A549 (cell line): ENCODE measurements at regions not wholly inside any gene's neighbourhood (a gene's known extent, or its start where the extent isn't known, plus 50 kb on each side); places are given as distances from the start of the nearest gene placed in this dataset.

Experiments
- ATAC-seq, 2 experiments: fragments of 200-7000 bp in 1 of 2; fragments of >200 bp in 1 of 2; cut with Nextera tagmentation in 1 of 2; cut with Tn5 transposase in 1 of 2; 3 replicates each; pipeline versions ENCODE4 v1.8.0 to v1.9.1; 2018 to 2020; ENCODE audit warnings: mild to moderate bottlenecking in 1 of 2, moderate library complexity in 1 of 2
- CTCF ChIA-PET: fragments of 300-600 bp; sonication (Branson Sonifier 250); formaldehyde crosslinking; extraction: SDS; loops from one replicate; lab custom pipeline; 2021; ENCODE audit warnings: antibody characterized with exemption, inconsistent platforms; lab: Yijun Ruan, JAX
- POLR2A ChIA-PET: fragments of 350-600 bp; formaldehyde crosslinking; extraction: SDS; loops from one replicate; lab custom pipeline; 2021; ENCODE audit warnings: antibody characterized with exemption, inconsistent platforms; lab: Yijun Ruan, JAX
- DNase-seq, 2 experiments: peaks; one replicate each; pipeline versions ENCODE4 v3.0.0 to v3.0.0-alpha.2; 2011 to 2016; ENCODE audit warnings: low read depth in 1 of 2, low spot score in 1 of 2
- FAIRE-seq: peaks from 2 replicates; lab custom pipeline; 2011; peaks lifted over from hg19 to GRCh38; lab: Jason Lieb, UNC
- H3K27ac ChIP-seq, 2 experiments: fragments of >200 bp; sonication (Bioruptor Twin); formaldehyde crosslinking; 3 replicates each; pipeline ENCODE4 v1.5.1; 2016 to 2017
- H3K4me1 ChIP-seq: fragments of >200 bp; sonication (Bioruptor Twin); formaldehyde crosslinking; 3 replicates; pipeline ENCODE4 v1.6.1; 2016
- H3K4me2 ChIP-seq: fragments of >200 bp; sonication (Bioruptor Twin); formaldehyde crosslinking; 3 replicates; pipeline ENCODE4 v1.6.1; 2016
- H3K4me3 ChIP-seq: fragments of >200 bp; sonication (Bioruptor Twin); formaldehyde crosslinking; 3 replicates; pipeline ENCODE4 v1.5.1; 2016
- H3K9me3 ChIP-seq: fragments of >200 bp; sonication (Bioruptor Twin); formaldehyde crosslinking; 3 replicates; pipeline ENCODE4 v1.6.1; 2016
- BHLHE40 ChIP-seq: IDR thresholded peaks from 2 replicates; pipeline ENCODE4 v1.6.1; 2012; ENCODE audit warnings: low read depth, low read length, inconsistent platforms
- EHMT2 ChIP-seq: fragments of 200-600 bp; sonication (generic); IDR thresholded peaks from 2 replicates; pipeline ENCODE4 v1.6.1; 2016; ENCODE audit warnings: antibody characterized with exemption, low read depth, mild to moderate bottlenecking, moderate library complexity
- HEYL ChIP-seq: fragments of 250-450 bp; sonication (Bioruptor Pico); IDR thresholded peaks from 2 replicates; pipeline ENCODE4 v1.8.0; 2021; ENCODE audit warnings: mild to moderate bottlenecking, moderate library complexity
- KDM1A ChIP-seq: fragments of 200-600 bp; sonication (generic); IDR thresholded peaks from 2 replicates; pipeline ENCODE4 v1.6.1; 2016; ENCODE audit warnings: low read depth, mild to moderate bottlenecking
- MAFK ChIP-seq: fragments of 450-650 bp; IDR thresholded peaks from 2 replicates; pipeline ENCODE4 v1.6.1; 2014; ENCODE audit not compliant: partially characterized antibody
- NR3C1 ChIP-seq: fragments of >200 bp; sonication (Bioruptor Twin); formaldehyde crosslinking; IDR thresholded peaks from 3 replicates; pipeline ENCODE4 v1.6.1; 2017
- POLR2AphosphoS2 ChIP-seq: conservative IDR thresholded peaks from 2 replicates; pipeline ENCODE4 v1.6.1; 2012; ENCODE audit warnings: low read length, improper control_type of control experiment, inconsistent platforms
- RNF2 ChIP-seq: fragments of 200-600 bp; sonication (generic); IDR thresholded peaks from 2 replicates; pipeline ENCODE4 v1.6.1; 2016; ENCODE audit warnings: low read depth, mild to moderate bottlenecking, antibody characterized with exemption, moderate library complexity, borderline replicate concordance
- SREBF2 ChIP-seq: fragments of 450-650 bp; IDR thresholded peaks from 2 replicates; pipeline ENCODE4 v1.6.1; 2014; ENCODE audit warnings: mild to moderate bottlenecking, moderate library complexity
- ZNF302 ChIP-seq: fragments of 250-450 bp; sonication (Bioruptor Pico); IDR thresholded peaks from 2 replicates; pipeline ENCODE4 v1.9.0; 2021; ENCODE audit warnings: inconsistent platforms, mild to moderate bottlenecking, moderate library complexity
- WGBS: methylation state at CpG from one replicate; pipeline ENCODE4 v1.1.6; 2017; ENCODE audit errors: missing lambda C conversion rate; 5-methylcytosine and 5-hydroxymethylcytosine counted together
- TF ChIP-seq, protein P1 (sequence below): fragments of >200 bp; sonication (Bioruptor Twin); formaldehyde crosslinking; IDR thresholded peaks from 2 replicates; pipeline ENCODE4 v1.6.1; 2016
- TF ChIP-seq, protein P2 (sequence below): fragments of 450-650 bp; IDR thresholded peaks from 2 replicates; pipeline ENCODE4 v1.6.1; 2014; ENCODE audit warnings: antibody characterized with exemption
- TF ChIP-seq, protein P3 (sequence below): fragments of 250-450 bp; sonication (Bioruptor Pico); IDR thresholded peaks from 2 replicates; pipeline ENCODE4 v1.5.0; 2021; ENCODE audit warnings: mild to moderate bottlenecking, moderate library complexity, borderline replicate concordance
- TF ChIP-seq, protein P4 (sequence below): fragments of >200 bp; sonication (Bioruptor Twin); formaldehyde crosslinking; IDR thresholded peaks from 3 replicates; pipeline ENCODE4 v1.5.1; 2016

DNA sequence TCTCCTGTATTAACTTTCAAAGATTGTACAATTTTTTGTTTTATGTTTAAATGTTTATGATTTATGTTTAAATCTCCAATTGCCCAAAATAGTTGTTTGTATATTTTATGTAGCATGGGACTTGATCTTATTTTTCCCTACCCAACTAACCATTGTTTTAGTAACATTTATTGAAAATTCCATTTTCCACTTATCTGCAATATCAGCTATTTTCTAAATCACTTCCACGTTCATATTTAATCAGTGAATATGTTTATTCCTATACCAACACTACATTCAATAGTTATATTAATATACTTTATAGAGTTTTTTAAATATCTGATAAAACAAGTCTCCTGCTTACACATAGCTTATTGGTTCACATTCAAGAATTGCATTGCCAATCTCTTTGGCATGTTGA, 532.2 kb downstream of the CHSY3 start:
- 11% methylated on average over 1 of the region's 1 CpG for WGBS
- TF ChIP-seq MAFK = peak; percentile 74
- TF ChIP-seq, protein P1, sequence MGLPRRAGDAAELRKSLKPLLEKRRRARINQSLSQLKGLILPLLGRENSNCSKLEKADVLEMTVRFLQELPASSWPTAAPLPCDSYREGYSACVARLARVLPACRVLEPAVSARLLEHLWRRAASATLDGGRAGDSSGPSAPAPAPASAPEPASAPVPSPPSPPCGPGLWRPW = no peak
- H3K4me3 ChIP-seq = no peak overlapping the region
- no peak for DNase-seq
- H3K4me2 ChIP-seq = no peak overlapping the region
- no peak overlapping the region for H3K27ac ChIP-seq
- CTCF ChIA-PET = no interaction called here
- H3K9me3 ChIP-seq = peaks cover 18% of the 10 kb centered on the region
- no peaks in the 10 kb centered on the region for H3K4me1 ChIP-seq
- FAIRE-seq = peak; percentile 46
- no peak for ATAC-seq
- POLR2A ChIA-PET = no interaction called here

DNA sequence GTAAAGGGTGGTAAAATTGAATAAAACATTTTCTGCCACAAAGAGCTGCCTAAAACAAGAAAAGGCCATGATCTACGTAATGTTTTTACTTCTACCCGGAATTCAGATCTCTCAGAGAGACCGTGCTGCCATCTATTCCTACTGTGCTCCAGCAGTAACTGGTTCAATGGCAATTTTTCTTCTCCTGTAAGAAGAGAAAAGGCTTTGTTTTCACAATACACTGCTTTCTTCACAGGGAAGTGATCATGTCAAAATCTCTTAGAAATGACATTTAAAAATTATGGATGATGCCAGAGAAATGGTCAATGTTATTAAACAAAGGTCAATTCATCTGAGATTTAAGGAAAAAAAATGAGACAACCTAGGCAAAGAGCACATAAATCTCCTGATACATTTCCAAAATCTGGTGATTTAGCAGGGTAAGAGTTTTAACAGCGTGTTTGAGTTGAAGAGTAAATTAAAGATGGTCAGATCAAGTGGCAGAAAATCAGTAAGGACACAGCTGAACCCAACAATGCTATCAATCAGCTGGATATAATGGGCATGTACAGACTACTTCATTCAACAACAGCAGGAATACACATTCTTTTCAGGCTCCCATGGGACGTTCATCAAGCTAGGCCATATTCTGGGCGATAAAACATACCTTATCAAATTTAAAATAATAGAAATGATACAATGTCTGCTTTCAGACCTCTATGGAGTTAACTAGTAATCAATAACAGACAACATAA, 523.1 kb downstream of the CHSY3 start:
- no peak for ATAC-seq
- WGBS = 76% methylated on average over 6 of the region's 6 CpGs
- POLR2A ChIA-PET = no interaction called here
- TF ChIP-seq RNF2 (no peak), SREBF2 (no peak), POLR2AphosphoS2 (no peak), BHLHE40 (no peak)
- TF ChIP-seq, protein P2, sequence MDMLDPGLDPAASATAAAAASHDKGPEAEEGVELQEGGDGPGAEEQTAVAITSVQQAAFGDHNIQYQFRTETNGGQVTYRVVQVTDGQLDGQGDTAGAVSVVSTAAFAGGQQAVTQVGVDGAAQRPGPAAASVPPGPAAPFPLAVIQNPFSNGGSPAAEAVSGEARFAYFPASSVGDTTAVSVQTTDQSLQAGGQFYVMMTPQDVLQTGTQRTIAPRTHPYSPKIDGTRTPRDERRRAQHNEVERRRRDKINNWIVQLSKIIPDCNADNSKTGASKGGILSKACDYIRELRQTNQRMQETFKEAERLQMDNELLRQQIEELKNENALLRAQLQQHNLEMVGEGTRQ = no peak
- TF ChIP-seq, protein P3, sequence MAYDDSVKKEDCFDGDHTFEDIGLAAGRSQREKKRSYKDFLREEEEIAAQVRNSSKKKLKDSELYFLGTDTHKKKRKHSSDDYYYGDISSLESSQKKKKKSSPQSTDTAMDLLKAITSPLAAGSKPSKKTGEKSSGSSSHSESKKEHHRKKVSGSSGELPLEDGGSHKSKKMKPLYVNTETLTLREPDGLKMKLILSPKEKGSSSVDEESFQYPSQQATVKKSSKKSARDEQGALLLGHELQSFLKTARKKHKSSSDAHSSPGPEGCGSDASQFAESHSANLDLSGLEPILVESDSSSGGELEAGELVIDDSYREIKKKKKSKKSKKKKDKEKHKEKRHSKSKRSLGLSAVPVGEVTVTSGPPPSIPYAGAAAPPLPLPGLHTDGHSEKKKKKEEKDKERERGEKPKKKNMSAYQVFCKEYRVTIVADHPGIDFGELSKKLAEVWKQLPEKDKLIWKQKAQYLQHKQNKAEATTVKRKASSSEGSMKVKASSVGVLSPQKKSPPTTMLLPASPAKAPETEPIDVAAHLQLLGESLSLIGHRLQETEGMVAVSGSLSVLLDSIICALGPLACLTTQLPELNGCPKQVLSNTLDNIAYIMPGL (CRISPR knock-in tag) = no peak
- TF ChIP-seq, all 56 proteins: peak for 0
- Histone ChIP-seq H3K9me3 (no peaks in the 10 kb centered on the region), H3K27ac (no peak overlapping the region), H3K4me2 (no peak overlapping the region), H3K4me3 (no peak overlapping the region), H3K4me1 (no peaks in the 10 kb centered on the region; the same call in 2 of the 3 replicates)
- FAIRE-seq (no peak), DNase-seq (no peak)
- CTCF ChIA-PET = no interaction called here

DNA sequence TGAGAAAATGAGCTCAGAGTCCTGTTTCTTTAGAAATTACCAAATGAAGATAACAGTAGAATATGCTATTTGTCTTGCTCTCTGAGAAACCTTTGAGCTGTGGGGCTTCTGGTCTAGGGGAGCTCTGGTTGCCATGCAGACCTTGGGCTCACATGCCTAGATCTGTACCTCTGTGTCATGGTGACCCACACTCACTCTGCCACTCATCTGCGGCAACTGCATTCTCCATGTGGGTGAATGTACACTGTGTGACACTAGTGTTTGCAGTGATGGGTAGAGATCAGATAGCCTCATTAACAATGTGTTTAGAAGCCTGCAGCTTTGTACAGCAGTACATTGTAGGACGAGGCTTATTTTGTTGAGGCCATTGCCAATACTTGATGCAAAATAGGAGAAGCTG, 521.2 kb downstream of the CHSY3 start:
- no peak for FAIRE-seq
- no peak overlapping the region for H3K4me3 ChIP-seq
- DNase-seq = no peak
- H3K9me3 ChIP-seq = no peaks in the 10 kb centered on the region
- POLR2A ChIA-PET = no interaction called here
- ATAC-seq = no peak
- TF ChIP-seq HEYL (CRISPR knock-in tag) = no peak
- TF ChIP-seq, protein P4, sequence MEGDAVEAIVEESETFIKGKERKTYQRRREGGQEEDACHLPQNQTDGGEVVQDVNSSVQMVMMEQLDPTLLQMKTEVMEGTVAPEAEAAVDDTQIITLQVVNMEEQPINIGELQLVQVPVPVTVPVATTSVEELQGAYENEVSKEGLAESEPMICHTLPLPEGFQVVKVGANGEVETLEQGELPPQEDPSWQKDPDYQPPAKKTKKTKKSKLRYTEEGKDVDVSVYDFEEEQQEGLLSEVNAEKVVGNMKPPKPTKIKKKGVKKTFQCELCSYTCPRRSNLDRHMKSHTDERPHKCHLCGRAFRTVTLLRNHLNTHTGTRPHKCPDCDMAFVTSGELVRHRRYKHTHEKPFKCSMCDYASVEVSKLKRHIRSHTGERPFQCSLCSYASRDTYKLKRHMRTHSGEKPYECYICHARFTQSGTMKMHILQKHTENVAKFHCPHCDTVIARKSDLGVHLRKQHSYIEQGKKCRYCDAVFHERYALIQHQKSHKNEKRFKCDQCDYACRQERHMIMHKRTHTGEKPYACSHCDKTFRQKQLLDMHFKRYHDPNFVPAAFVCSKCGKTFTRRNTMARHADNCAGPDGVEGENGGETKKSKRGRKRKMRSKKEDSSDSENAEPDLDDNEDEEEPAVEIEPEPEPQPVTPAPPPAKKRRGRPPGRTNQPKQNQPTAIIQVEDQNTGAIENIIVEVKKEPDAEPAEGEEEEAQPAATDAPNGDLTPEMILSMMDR = no peak
- no peak for TF ChIP-seq POLR2AphosphoS2
- TF ChIP-seq, protein P2 = no peak
- TF ChIP-seq KDM1A = no peak
- no peak for TF ChIP-seq EHMT2
- TF ChIP-seq ZNF302 (CRISPR knock-in tag) = no peak
- TF ChIP-seq NR3C1 = no peak
- TF ChIP-seq, all 56 proteins: peak for 0
- no peak overlapping the region for H3K4me2 ChIP-seq
- WGBS = 76% methylated on average over 2 of the region's 2 CpGs
- no peaks in the 10 kb centered on the region; the same call in 2 of the 3 replicates for H3K4me1 ChIP-seq
- H3K27ac ChIP-seq = no peak overlapping the region
- CTCF ChIA-PET = no interaction called here
